ENCODE measurements at regions not wholly inside any gene's neighbourhood (a gene's known extent, or its start where the extent isn't known, plus 50 kb on each side); places are given as distances from the start of the nearest gene placed in this dataset.

DNA sequence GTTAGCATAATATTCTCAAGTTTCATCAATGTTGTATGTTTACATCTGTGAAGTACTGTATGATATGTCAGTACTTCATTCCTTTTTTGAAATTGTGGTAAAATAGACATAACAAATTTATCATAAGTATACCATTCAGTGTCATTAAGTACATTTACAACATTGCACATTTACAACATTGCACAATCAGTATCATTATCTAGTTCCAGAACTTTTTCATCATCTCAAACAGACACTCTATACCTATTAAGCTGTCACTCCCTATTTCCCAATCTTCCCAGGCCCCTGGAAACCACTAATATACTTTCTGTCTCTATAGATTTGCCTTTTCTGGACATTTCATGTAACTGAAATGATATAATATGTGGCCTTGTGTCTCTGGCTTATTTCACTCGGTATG, 75.1 kb upstream of the ATG10 start:
- Histone ChIP-seq H3K27me3 (ENCODE audit: insufficient read depth, low read depth, severe bottlenecking) (no peaks in the 10 kb centered on the region), H3K36me3 (no peaks in the 10 kb centered on the region), H3K27ac (no peak overlapping the region), H3K4me3 (ENCODE audit: low read depth, low read length) (no peak overlapping the region), H3K9me3 (ENCODE audit: severe bottlenecking) (no peaks in the 10 kb centered on the region)
- TF ChIP-seq, protein P1, sequence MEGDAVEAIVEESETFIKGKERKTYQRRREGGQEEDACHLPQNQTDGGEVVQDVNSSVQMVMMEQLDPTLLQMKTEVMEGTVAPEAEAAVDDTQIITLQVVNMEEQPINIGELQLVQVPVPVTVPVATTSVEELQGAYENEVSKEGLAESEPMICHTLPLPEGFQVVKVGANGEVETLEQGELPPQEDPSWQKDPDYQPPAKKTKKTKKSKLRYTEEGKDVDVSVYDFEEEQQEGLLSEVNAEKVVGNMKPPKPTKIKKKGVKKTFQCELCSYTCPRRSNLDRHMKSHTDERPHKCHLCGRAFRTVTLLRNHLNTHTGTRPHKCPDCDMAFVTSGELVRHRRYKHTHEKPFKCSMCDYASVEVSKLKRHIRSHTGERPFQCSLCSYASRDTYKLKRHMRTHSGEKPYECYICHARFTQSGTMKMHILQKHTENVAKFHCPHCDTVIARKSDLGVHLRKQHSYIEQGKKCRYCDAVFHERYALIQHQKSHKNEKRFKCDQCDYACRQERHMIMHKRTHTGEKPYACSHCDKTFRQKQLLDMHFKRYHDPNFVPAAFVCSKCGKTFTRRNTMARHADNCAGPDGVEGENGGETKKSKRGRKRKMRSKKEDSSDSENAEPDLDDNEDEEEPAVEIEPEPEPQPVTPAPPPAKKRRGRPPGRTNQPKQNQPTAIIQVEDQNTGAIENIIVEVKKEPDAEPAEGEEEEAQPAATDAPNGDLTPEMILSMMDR (IDR thresholded peaks at IDR 0.05; ENCODE audit: low read depth, low read length), result no peak
- DNase-seq, result no peak

DNA sequence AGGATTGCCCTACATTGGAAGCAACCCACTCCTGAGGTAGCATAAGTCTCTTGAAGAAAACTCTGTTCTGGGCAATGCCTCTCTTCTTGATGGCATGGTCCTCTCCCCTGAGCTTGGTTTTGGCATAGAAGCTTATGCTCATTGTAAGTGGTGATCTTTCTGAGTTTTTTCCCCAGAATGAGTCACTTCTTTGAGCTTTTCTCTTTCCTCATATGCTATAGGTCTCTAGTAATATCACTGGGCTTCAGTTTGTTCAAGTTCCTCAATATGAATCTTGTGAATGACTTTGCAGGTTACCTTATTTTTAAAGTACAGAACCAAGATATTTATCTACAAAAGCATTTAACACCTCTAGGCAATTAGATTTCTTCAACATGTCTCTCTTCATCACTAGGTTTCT, 76.5 kb upstream of the ATG10 start:
- Histone ChIP-seq H3K27ac (no peak overlapping the region), H3K9me3 (ENCODE audit: severe bottlenecking) (no peaks in the 10 kb centered on the region), H3K27me3 (ENCODE audit: insufficient read depth, low read depth, severe bottlenecking) (no peaks in the 10 kb centered on the region), H3K4me3 (ENCODE audit: low read depth, low read length) (no peak overlapping the region), H3K36me3 (no peaks in the 10 kb centered on the region)
- DNase-seq, result no peak
- TF ChIP-seq, protein P1 (IDR thresholded peaks at IDR 0.05; ENCODE audit: low read depth, low read length), result no peak

DNA sequence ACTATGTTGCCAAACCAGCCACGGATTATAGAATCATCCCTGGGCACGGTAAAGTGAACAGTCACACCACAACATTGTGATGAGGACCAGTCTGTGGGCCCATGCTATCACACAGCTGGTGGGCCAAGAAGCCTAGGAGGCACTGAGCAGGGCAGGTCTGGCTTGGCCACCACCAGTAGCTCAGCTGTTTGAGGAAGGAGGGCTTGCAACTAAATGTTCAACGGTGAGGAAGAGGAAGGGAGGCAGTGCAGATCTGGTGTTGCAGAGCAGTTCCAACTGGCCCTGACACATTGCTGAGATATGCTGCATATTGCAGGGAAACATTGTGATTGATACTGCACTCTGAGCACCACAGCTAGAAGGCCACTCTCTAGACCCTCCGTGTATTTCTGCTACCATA, 77.9 kb upstream of the ATG10 start:
- Histone ChIP-seq H3K4me3 (ENCODE audit: low read depth, low read length) (no peak overlapping the region), H3K27ac (no peak overlapping the region), H3K9me3 (ENCODE audit: severe bottlenecking) (no peaks in the 10 kb centered on the region), H3K27me3 (ENCODE audit: insufficient read depth, low read depth, severe bottlenecking) (no peaks in the 10 kb centered on the region), H3K36me3 (no peaks in the 10 kb centered on the region)
- TF ChIP-seq, protein P1 (IDR thresholded peaks at IDR 0.05; ENCODE audit: low read depth, low read length), result no peak
- DNase-seq, result no peak

DNA sequence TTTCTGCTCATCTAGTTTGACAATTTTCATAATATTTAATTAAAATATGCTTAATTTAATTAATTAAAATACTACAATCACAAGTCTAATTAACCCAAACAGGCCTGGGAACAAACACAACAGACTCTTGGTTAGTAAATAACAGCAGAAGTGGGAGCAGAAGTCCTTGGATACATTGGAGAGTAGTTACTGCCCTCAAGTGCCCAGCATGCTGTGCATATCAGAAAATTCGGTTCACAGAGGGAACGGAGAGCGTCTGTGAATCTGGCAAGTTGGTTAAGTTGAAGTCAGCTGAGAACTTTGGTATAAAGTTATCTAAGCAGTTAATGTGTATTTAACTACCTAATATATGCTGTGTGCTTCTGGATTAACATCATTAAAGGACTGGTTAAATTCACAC, 87.0 kb upstream of the ATG10 start:
- TF ChIP-seq, protein P1 (IDR thresholded peaks at IDR 0.05; ENCODE audit: low read depth, low read length), result no peak
- H3K27me3 ChIP-seq (ENCODE audit: insufficient read depth, low read depth, severe bottlenecking), result no peaks in the 10 kb centered on the region
- DNase-seq, result no peak
- no peaks in the 10 kb centered on the region for H3K9me3 ChIP-seq (ENCODE audit: severe bottlenecking)
- H3K4me3 ChIP-seq (ENCODE audit: low read depth, low read length), result no peak overlapping the region
- H3K36me3 ChIP-seq, result no peaks in the 10 kb centered on the region
- no peak overlapping the region for H3K27ac ChIP-seq

DNA sequence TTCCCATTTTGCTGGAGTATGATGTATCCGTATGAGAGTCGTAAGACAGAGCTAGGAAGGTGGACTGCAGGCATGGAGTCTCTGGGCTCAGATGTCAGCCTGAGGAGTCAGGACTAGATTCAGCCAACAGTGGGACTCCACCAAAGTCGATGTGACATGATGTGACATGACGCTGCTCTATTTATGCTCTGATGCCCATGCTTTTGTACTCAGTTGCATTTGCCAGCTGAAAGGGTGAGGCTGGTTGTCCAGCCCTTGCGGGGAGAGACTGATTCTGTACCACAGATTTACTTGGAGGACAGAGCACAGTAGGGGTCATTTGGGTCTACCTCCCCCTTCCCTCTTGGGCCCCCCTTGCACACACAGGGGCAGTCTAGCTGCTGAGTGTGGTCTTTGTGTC, 88.5 kb upstream of the ATG10 start:
- Histone ChIP-seq H3K36me3 (no peaks in the 10 kb centered on the region), H3K4me3 (ENCODE audit: low read depth, low read length) (no peak overlapping the region), H3K27ac (no peak overlapping the region), H3K9me3 (ENCODE audit: severe bottlenecking) (no peaks in the 10 kb centered on the region), H3K27me3 (ENCODE audit: insufficient read depth, low read depth, severe bottlenecking) (no peaks in the 10 kb centered on the region)
- TF ChIP-seq, protein P1 (IDR thresholded peaks at IDR 0.05; ENCODE audit: low read depth, low read length), result no peak
- DNase-seq, result no peak

DNA sequence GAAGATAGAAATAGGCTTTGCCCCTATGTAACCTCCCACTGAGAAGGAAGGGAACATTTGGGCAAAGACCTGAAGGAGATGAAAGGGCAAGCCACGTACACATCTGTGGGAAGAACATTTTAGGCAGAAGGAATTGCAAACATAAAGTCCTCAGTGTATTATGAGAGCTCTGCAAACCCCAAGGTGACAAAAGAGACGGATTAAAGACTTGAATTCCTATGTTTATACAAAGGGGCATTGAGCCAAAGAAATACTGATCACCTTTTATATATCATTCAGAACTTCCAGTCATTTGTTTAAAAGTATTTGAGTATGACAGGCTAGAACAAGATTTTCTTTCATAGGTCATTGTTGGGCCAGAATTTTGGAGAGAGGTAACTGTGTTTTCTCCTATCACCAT, 90.2 kb upstream of the ATG10 start:
- no peak for DNase-seq
- Histone ChIP-seq H3K4me3 (ENCODE audit: low read depth, low read length) (no peak overlapping the region), H3K9me3 (ENCODE audit: severe bottlenecking) (no peaks in the 10 kb centered on the region), H3K27me3 (ENCODE audit: insufficient read depth, low read depth, severe bottlenecking) (no peaks in the 10 kb centered on the region), H3K27ac (no peak overlapping the region), H3K36me3 (no peaks in the 10 kb centered on the region)
- TF ChIP-seq, protein P1 (IDR thresholded peaks at IDR 0.05; ENCODE audit: low read depth, low read length), result no peak
